Loucy (cell line): ENCODE measurements at regions not wholly inside any gene's neighbourhood (a gene's known extent, or its start where the extent isn't known, plus 50 kb on each side); places are given as distances from the start of the nearest gene placed in this dataset.

Experiments used
- H2AFZ ChIP-seq: fragments of 200-600 bp; sonication (generic); 2 replicates; pipeline ENCODE4 v1.6.0; 2016; ENCODE audit warnings: antibody characterized with exemption, mild to moderate bottlenecking, low read length, moderate library complexity
- H3F3A ChIP-seq: fragments of 200-600 bp; 2 replicates; pipeline ENCODE4 v1.6.0; 2016; ENCODE audit warnings: antibody characterized with exemption, low read depth, mild to moderate bottlenecking
- H3K27me3 ChIP-seq: fragments of 200-600 bp; sonication (generic); 2 replicates; pipeline ENCODE4 v1.6.1; 2014; ENCODE audit warnings: low read length, mild to moderate bottlenecking; ENCODE audit not compliant: insufficient read depth, poor library complexity, severe bottlenecking
- H3K36me3 ChIP-seq: fragments of 200-600 bp; sonication (generic); 2 replicates; pipeline ENCODE4 v1.6.1; 2016; ENCODE audit warnings: low read length; ENCODE audit not compliant: insufficient read depth
- H3K4me1 ChIP-seq: fragments of 200-600 bp; sonication (generic); 2 replicates; pipeline ENCODE4 v1.5.1; 2014; ENCODE audit warnings: low read length, mild to moderate bottlenecking; ENCODE audit not compliant: insufficient read depth, poor library complexity, severe bottlenecking
- H3K4me2 ChIP-seq: fragments of 200-600 bp; sonication (generic); 2 replicates; pipeline ENCODE4 v1.6.0; 2014; ENCODE audit warnings: antibody characterized with exemption, low read length, low read depth, mild to moderate bottlenecking; ENCODE audit not compliant: poor library complexity, severe bottlenecking
- H3K4me3 ChIP-seq: fragments of 200-600 bp; sonication (generic); 2 replicates; pipeline ENCODE4 v1.5.1; 2014; ENCODE audit warnings: low read length, mild to moderate bottlenecking, mixed read lengths; ENCODE audit not compliant: poor library complexity, severe bottlenecking
- H3K79me2 ChIP-seq: fragments of 200-600 bp; sonication (generic); 2 replicates; pipeline ENCODE4 v1.6.1; 2014; ENCODE audit warnings: low read length; ENCODE audit not compliant: insufficient read depth
- H3K9ac ChIP-seq: fragments of 200-600 bp; sonication (generic); 2 replicates; pipeline ENCODE4 v1.6.0; 2014; ENCODE audit warnings: mild to moderate bottlenecking, low read depth, low read length, moderate library complexity; ENCODE audit not compliant: poor library complexity, severe bottlenecking
- H3K9me2 ChIP-seq: fragments of 200-600 bp; sonication (generic); replicated peaks from 2 replicates; pipeline ENCODE4 v1.6.1; 2016; ENCODE audit warnings: low read depth, low read length, mixed read lengths
- H3K9me3 ChIP-seq: fragments of 200-600 bp; sonication (generic); 2 replicates; pipeline ENCODE4 v1.6.1; 2014; ENCODE audit warnings: mild to moderate bottlenecking, antibody characterized with exemption, low read length, low read depth; ENCODE audit not compliant: insufficient read depth
- H4K20me1 ChIP-seq: fragments of 200-600 bp; sonication (generic); 2 replicates; pipeline ENCODE4 v1.6.0; 2014; ENCODE audit warnings: antibody characterized with exemption, low read length, mild to moderate bottlenecking; ENCODE audit not compliant: insufficient read depth, poor library complexity, severe bottlenecking
- EZH2phosphoT487 ChIP-seq: fragments of 200-600 bp; IDR thresholded peaks from 2 replicates; pipeline ENCODE4 v1.6.1; 2018; ENCODE audit warnings: antibody characterized with exemption, mild to moderate bottlenecking, moderate library complexity, borderline replicate concordance
- TF ChIP-seq, protein P1 (sequence below): fragments of 200-600 bp; sonication (generic); conservative IDR thresholded peaks from 2 replicates; pipeline ENCODE4 v1.5.1; 2014; ENCODE audit warnings: mild to moderate bottlenecking, antibody characterized with exemption, low read length

DNA sequence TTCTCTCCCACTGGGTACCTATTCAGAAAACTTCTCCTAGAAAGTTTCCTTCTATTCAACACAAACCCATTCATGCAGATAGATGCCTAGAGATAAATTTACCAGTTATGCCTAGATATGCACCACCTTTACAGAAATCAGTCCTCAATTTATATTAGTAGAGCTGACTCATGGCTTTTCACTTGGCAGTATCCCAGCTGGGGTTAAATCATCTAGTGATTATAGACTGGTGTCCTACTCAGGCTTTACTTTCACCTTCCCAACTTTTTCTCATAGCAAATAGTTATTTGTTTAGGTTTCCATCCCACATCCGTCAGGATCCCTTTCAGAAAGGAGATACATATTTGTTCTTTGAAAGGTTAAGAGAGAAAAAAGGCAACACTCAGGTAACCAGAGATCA, 124.5 kb downstream of the AQP4 start:
- H3K4me3 ChIP-seq, result no peak overlapping the region
- TF ChIP-seq EZH2phosphoT487, result no peak
- TF ChIP-seq, protein P1, sequence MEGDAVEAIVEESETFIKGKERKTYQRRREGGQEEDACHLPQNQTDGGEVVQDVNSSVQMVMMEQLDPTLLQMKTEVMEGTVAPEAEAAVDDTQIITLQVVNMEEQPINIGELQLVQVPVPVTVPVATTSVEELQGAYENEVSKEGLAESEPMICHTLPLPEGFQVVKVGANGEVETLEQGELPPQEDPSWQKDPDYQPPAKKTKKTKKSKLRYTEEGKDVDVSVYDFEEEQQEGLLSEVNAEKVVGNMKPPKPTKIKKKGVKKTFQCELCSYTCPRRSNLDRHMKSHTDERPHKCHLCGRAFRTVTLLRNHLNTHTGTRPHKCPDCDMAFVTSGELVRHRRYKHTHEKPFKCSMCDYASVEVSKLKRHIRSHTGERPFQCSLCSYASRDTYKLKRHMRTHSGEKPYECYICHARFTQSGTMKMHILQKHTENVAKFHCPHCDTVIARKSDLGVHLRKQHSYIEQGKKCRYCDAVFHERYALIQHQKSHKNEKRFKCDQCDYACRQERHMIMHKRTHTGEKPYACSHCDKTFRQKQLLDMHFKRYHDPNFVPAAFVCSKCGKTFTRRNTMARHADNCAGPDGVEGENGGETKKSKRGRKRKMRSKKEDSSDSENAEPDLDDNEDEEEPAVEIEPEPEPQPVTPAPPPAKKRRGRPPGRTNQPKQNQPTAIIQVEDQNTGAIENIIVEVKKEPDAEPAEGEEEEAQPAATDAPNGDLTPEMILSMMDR, result no peak
- H3K79me2 ChIP-seq, result no peaks in the 10 kb centered on the region
- no peaks in the 10 kb centered on the region for H3F3A ChIP-seq
- H3K27me3 ChIP-seq, result no peaks in the 10 kb centered on the region
- H3K9me2 ChIP-seq, result no peaks in the 10 kb centered on the region
- H4K20me1 ChIP-seq, result no peaks in the 10 kb centered on the region
- H3K9ac ChIP-seq, result no peak overlapping the region
- peaks cover 10% of the 10 kb centered on the region for H3K4me1 ChIP-seq
- no peaks in the 10 kb centered on the region for H3K36me3 ChIP-seq
- no peaks in the 10 kb centered on the region for H3K9me3 ChIP-seq
- no peak overlapping the region for H2AFZ ChIP-seq
- H3K4me2 ChIP-seq, result no peak overlapping the region

DNA sequence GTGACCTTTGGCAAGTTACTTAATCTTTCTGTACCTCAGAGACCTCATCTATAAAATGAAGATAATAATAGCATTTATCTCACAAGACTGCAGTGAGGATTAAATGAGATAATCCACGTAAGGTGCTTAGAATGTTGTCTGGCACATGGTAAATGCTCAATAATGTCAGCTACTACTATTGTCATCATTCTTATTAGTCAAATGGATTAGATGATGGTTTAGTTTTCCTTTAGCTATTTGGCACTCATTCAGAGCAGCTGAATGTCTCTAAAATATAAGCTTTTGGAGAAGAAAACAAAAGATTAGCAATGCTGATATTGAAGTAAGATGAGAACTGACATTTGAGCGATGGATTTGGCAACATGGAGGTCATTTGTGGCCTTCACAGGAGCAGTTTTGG, 125.1 kb downstream of the AQP4 start:
- no peak overlapping the region for H2AFZ ChIP-seq
- no peaks in the 10 kb centered on the region for H3K36me3 ChIP-seq
- H3K27me3 ChIP-seq, result no peaks in the 10 kb centered on the region
- H4K20me1 ChIP-seq, result no peaks in the 10 kb centered on the region
- no peak overlapping the region for H3K4me2 ChIP-seq
- no peak overlapping the region for H3K9ac ChIP-seq
- H3K9me3 ChIP-seq, result no peaks in the 10 kb centered on the region
- no peaks in the 10 kb centered on the region for H3K9me2 ChIP-seq
- no peak for TF ChIP-seq EZH2phosphoT487
- TF ChIP-seq, protein P1, result no peak
- no peaks in the 10 kb centered on the region for H3F3A ChIP-seq
- peaks cover 7% of the 10 kb centered on the region for H3K4me1 ChIP-seq
- no peak overlapping the region for H3K4me3 ChIP-seq
- H3K79me2 ChIP-seq, result no peaks in the 10 kb centered on the region

DNA sequence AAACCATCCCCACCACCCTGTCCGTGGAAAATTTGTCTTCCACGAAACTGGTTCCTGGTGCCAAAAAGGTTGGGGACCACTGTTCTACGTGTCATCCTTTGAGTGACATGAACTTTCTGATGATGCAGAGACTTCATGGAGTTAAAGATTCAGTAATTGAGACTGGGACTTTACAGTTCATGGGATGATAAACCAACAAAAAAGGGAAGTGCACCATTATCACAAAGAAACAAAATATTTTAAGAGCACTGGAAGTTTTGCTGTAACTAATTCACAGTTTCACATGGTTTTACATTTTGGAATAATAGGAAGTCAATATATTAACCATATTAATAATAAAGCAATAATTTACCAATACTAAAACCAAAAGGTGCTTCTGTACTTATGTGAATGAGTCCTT, 126.8 kb downstream of the AQP4 start:
- TF ChIP-seq EZH2phosphoT487, result no peak
- TF ChIP-seq, protein P1, result no peak
- H3K9me2 ChIP-seq, result no peaks in the 10 kb centered on the region
- no peak overlapping the region for H3K9ac ChIP-seq
- no peaks in the 10 kb centered on the region for H3K36me3 ChIP-seq
- no peak overlapping the region for H3K4me3 ChIP-seq
- no peaks in the 10 kb centered on the region for H4K20me1 ChIP-seq
- H3K9me3 ChIP-seq, result no peaks in the 10 kb centered on the region
- no peaks in the 10 kb centered on the region for H3K79me2 ChIP-seq
- no peaks in the 10 kb centered on the region for H3K27me3 ChIP-seq
- H2AFZ ChIP-seq, result no peak overlapping the region
- no peaks in the 10 kb centered on the region for H3F3A ChIP-seq
- peaks cover 14% of the 10 kb centered on the region for H3K4me1 ChIP-seq
- H3K4me2 ChIP-seq, result no peak overlapping the region
